Progenitor cell of endocrine pancreas (in vitro differentiated cells): ENCODE measurements at regions not wholly inside any gene's neighbourhood (a gene's known extent, or its start where the extent isn't known, plus 50 kb on each side); places are given as distances from the start of the nearest gene placed in this dataset.

ENCODE experiments used
- DNase-seq: peaks from one replicate; pipeline ENCODE4 v3.0.0; 2021; ENCODE audit warnings: low spot score; ENCODE audit not compliant: unreplicated experiment
- H3K27ac Mint-ChIP-seq: 2 replicates; pipeline ENCODE4 v1.8.0; 2021; ENCODE audit warnings: mild to moderate bottlenecking, moderate library complexity, mixed read lengths
- H3K27me3 Mint-ChIP-seq: 2 replicates; pipeline ENCODE4 v1.8.0; 2021; ENCODE audit warnings: mixed read lengths
- H3K36me3 Mint-ChIP-seq: 2 replicates; pipeline ENCODE4 v1.8.0; 2022; ENCODE audit warnings: mixed read lengths; ENCODE audit not compliant: insufficient read depth
- H3K4me1 Mint-ChIP-seq: 2 replicates; pipeline ENCODE4 v1.8.0; 2021; ENCODE audit warnings: low read depth, mixed read lengths
- H3K4me3 Mint-ChIP-seq: 2 replicates; pipeline ENCODE4 v1.8.0; 2021; ENCODE audit warnings: low read depth, mild to moderate bottlenecking, moderate library complexity, mixed read lengths
- H3K9me3 Mint-ChIP-seq: 2 replicates; pipeline ENCODE4 v1.8.0; 2021; ENCODE audit warnings: low read depth, mixed read lengths
- TF ChIP-seq, protein P1 (sequence below): fragments of 200-600 bp; sonication (generic); IDR thresholded peaks from one replicate; pipeline ENCODE4 v1.5.0; 2021; ENCODE audit warnings: antibody characterized with exemption, mild to moderate bottlenecking; ENCODE audit not compliant: unreplicated experiment

DNA sequence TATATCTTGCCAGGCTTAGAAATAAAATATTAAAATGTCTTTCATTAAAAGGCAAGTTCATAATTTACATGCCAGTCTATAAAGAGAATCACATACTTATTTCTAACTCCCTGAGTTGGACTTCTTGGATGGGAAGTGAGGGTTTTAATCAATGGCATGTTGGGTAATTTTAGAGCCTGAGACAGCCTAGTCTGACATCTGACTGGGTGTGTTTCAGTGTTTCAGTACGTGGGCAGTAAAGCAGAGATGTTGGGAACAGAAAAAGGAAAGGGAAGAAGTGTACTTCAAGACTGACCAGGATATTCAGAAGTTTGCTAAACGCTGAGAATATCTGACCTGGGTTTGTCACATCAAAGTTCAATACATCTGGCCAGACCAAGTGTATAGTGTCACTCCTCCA is 171.8 kb downstream of the BTG1 start:
- peaks cover 15% of the 10 kb centered on the region for H3K4me1 Mint-ChIP-seq
- H3K4me3 Mint-ChIP-seq, result no peak overlapping the region
- no peak for DNase-seq
- peak overlapping the region; percentile 4 for H3K27ac Mint-ChIP-seq
- H3K36me3 Mint-ChIP-seq, result peaks cover 6% of the 10 kb centered on the region
- H3K9me3 Mint-ChIP-seq, result peaks cover 19% of the 10 kb centered on the region
- H3K27me3 Mint-ChIP-seq, result no peaks in the 10 kb centered on the region
- TF ChIP-seq, protein P1, sequence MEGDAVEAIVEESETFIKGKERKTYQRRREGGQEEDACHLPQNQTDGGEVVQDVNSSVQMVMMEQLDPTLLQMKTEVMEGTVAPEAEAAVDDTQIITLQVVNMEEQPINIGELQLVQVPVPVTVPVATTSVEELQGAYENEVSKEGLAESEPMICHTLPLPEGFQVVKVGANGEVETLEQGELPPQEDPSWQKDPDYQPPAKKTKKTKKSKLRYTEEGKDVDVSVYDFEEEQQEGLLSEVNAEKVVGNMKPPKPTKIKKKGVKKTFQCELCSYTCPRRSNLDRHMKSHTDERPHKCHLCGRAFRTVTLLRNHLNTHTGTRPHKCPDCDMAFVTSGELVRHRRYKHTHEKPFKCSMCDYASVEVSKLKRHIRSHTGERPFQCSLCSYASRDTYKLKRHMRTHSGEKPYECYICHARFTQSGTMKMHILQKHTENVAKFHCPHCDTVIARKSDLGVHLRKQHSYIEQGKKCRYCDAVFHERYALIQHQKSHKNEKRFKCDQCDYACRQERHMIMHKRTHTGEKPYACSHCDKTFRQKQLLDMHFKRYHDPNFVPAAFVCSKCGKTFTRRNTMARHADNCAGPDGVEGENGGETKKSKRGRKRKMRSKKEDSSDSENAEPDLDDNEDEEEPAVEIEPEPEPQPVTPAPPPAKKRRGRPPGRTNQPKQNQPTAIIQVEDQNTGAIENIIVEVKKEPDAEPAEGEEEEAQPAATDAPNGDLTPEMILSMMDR, result no peak

DNA sequence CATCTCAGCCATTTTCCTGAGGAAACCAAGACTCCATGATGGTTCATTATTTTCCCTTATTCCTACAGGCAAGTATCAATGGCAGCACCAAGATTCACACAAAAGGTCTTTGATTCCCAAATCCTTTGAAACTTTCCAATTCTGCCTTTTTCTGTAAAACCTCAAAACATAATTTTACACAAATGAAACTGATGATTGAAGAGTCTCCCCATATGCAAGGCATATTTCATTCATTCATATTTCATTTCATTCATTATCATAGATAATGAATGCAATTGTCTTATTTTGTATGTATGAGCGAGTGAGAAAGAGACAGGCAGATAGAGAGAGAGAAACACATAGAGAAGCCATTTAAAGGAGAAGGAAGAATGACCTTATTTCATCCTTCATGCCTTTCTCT is 172.8 kb downstream of the BTG1 start:
- no peaks in the 10 kb centered on the region for H3K27me3 Mint-ChIP-seq
- no peak overlapping the region for H3K4me3 Mint-ChIP-seq

DNA sequence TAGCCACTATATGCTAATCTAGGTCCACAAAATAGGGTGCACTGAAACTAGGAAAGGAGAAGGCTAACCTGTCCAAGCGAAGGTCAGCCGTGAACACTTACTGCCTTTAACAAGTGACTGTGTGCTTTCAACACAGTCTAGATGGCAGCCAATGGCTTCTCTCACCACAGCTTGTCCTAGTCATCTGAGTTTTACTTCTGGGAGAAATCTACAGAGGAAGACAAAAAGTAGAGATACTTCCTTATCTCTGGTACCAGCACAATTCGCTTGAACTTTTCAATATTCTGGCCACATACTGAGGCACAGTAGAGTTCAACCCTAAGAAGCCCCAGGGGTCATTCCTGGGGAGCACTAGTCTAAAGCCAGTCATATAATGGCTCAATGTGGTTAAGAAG is 176.9 kb downstream of the BTG1 start:
- Mint-ChIP-seq H3K9me3 (peaks cover 13% of the 10 kb centered on the region), H3K27me3 (no peaks in the 10 kb centered on the region), H3K27ac (no peak overlapping the region), H3K4me1 (peaks cover 5% of the 10 kb centered on the region), H3K4me3 (no peak overlapping the region), H3K36me3 (peaks cover 6% of the 10 kb centered on the region)
- DNase-seq, result no peak
- TF ChIP-seq, protein P1, result no peak

More for the DNA sequence above, 172.8 kb downstream of the BTG1 start:
- no peak overlapping the region for H3K27ac Mint-ChIP-seq
- DNase-seq, result no peak
- TF ChIP-seq, protein P1, result no peak
- peaks cover 19% of the 10 kb centered on the region for H3K9me3 Mint-ChIP-seq
- peaks cover 6% of the 10 kb centered on the region for H3K36me3 Mint-ChIP-seq
- H3K4me1 Mint-ChIP-seq, result peaks cover 15% of the 10 kb centered on the region

DNA sequence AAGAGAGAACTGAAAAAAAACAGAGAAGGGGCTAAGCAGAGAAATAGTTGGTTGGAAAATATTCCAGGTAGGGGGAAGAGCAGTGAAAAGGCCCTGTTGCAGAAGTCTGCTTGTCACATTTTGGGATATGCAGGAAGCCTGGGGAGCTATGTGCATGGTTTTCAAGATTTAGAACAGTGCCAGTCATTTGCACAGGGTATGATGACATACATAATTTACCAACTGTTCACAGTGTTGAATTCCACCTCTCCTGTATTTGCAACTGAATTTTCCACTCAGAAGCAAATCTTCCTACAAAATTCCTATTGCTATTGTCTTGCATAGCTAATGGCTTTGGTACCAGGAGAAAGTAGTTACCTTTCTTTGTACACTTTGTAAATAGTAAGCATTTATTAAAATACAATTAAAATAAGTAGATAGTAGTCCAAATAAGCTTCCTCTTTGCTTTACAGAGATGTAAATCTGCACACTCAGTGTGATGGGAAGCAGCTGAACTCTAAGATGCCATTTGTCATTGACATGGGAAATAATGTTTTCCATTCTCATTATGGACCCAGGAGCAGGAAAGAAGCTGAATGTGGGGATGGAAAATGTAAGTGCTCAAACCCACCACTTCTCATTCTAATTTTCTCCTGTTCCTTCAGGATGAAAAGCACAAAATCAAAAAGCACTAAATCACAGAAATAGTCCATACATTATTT is 177.4 kb downstream of the BTG1 start:
- TF ChIP-seq, protein P1, result no peak
- Mint-ChIP-seq H3K4me3 (no peak overlapping the region), H3K27me3 (no peaks in the 10 kb centered on the region), H3K36me3 (peaks cover 7% of the 10 kb centered on the region), H3K27ac (no peak overlapping the region), H3K9me3 (peaks cover 13% of the 10 kb centered on the region), H3K4me1 (peaks cover 4% of the 10 kb centered on the region)
- DNase-seq, result no peak

DNA sequence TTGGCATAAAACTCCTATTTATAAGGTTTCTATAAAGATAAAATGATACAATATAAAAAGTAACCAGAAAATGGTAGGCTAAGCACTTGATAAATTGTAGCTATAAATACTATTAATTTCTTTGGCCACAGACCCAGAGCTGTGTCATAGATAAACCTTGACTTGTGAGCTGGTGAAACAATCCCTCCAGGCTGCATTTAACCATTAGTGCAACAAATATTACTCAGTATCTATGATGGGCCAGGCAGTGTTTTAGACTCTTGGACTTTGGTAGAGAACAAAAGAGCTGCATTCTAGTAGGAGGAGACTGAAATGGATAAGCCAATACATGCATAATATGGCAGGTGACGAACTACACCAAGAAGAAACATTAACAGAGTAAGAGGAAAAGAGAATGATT is 178.1 kb downstream of the BTG1 start:
- Mint-ChIP-seq H3K27ac (no peak overlapping the region), H3K4me3 (no peak overlapping the region), H3K27me3 (no peaks in the 10 kb centered on the region), H3K36me3 (peaks cover 8% of the 10 kb centered on the region), H3K9me3 (peaks cover 13% of the 10 kb centered on the region), H3K4me1 (peaks cover 4% of the 10 kb centered on the region)
- DNase-seq, result no peak
- TF ChIP-seq, protein P1, result no peak
